Lower leg skin (tissue), 3 donors: ENCODE measurements at regions not wholly inside any gene's neighbourhood (a gene's known extent, or its start where the extent isn't known, plus 50 kb on each side); places are given as distances from the start of the nearest gene placed in this dataset.

Source experiments
- CTCF ChIP-seq, 3 donors: fragments of 450-650 bp; IDR thresholded peaks; one replicate each; pipeline ENCODE4 v1.5.1; 2016; ENCODE audit warnings: antibody characterized with exemption in 3 of 3, mild to moderate bottlenecking in 3 of 3, moderate library complexity in 2 of 3
- POLR2A ChIP-seq, 2 donors: fragments of 450-650 bp; IDR thresholded peaks; one replicate each; pipeline ENCODE4 v1.6.1; 2016 to 2017; ENCODE audit warnings: antibody characterized with exemption in 2 of 2, mild to moderate bottlenecking in 1 of 2, moderate library complexity in 1 of 2

GRCh38 chr2:48112911-48113680, 201.4 kb upstream of the FOXN2 start:
- no peak for TF ChIP-seq CTCF (IDR thresholded peaks at IDR 0.05)
- no peak for TF ChIP-seq POLR2A (IDR thresholded peaks at IDR 0.05)
